NB4 (cell line): ENCODE measurements at regions not wholly inside any gene's neighbourhood (a gene's known extent, or its start where the extent isn't known, plus 50 kb on each side); places are given as distances from the start of the nearest gene placed in this dataset.

ENCODE experiments used
- DNase-seq: peaks from one replicate; pipeline ENCODE4 v3.0.0; 2010; ENCODE audit warnings: low read depth
- H3K4me3 ChIP-seq: one replicate; pipeline ENCODE4 v1.5.1; 2011; ENCODE audit warnings: mild to moderate bottlenecking, low read depth, low read length, moderate library complexity
- CTCF ChIP-seq: IDR thresholded peaks from one replicate; pipeline ENCODE4 v1.5.1; 2012; ENCODE audit warnings: low read depth, low read length
- MAX ChIP-seq: IDR thresholded peaks from 2 replicates; pipeline ENCODE4 v1.6.1; 2011; ENCODE audit warnings: low read depth, low read length
- MYC ChIP-seq: IDR thresholded peaks from 2 replicates; pipeline ENCODE4 v1.6.1; 2011; ENCODE audit warnings: low read depth, low read length
- POLR2A ChIP-seq: IDR thresholded peaks from 2 replicates; pipeline ENCODE4 v1.6.1; 2011; ENCODE audit warnings: mild to moderate bottlenecking; ENCODE audit not compliant: insufficient read length; ENCODE audit errors: extremely low read depth

- DNase-seq, result no peak
- no peak for TF ChIP-seq MYC
- no peak for TF ChIP-seq POLR2A
- TF ChIP-seq CTCF, result no peak
- no peak for TF ChIP-seq MAX
- H3K4me3 ChIP-seq, result no peak overlapping the region
Measured at GRCh38 chr15:94019062-94019461, 212.3 kb upstream of the MCTP2 start.

GRCh38 chr15:94015324-94015723, 216.0 kb upstream of the MCTP2 start:
- no peak overlapping the region for H3K4me3 ChIP-seq
- TF ChIP-seq POLR2A (no peak), MAX (no peak)
- no peak for DNase-seq

GRCh38 chr15:94008104-94009074, 223.0 kb upstream of the MCTP2 start:
- TF ChIP-seq CTCF (no peak), MAX (no peak), MYC (no peak), POLR2A (no peak)
- no peak overlapping the region for H3K4me3 ChIP-seq
- DNase-seq, result no peak

- no peak overlapping the region for H3K4me3 ChIP-seq
- TF ChIP-seq POLR2A (no peak), MAX (no peak), CTCF (no peak), MYC (no peak)
- no peak for DNase-seq
Measured at GRCh38 chr15:94004697-94005096, 226.7 kb upstream of the MCTP2 start.

- no peak for TF ChIP-seq CTCF
- TF ChIP-seq MYC, result no peak
- no peak for TF ChIP-seq POLR2A
- TF ChIP-seq MAX, result no peak
- no peak overlapping the region for H3K4me3 ChIP-seq
- no peak for DNase-seq
Measured at GRCh38 chr15:94002041-94002440, 229.3 kb upstream of the MCTP2 start.

- no peak overlapping the region for H3K4me3 ChIP-seq
- TF ChIP-seq POLR2A, result no peak
- TF ChIP-seq MAX, result no peak
- TF ChIP-seq MYC, result no peak
- no peak for TF ChIP-seq CTCF
- no peak for DNase-seq
Measured at GRCh38 chr15:94001255-94001801, 230.0 kb upstream of the MCTP2 start.
